CD14-positive monocyte (primary cell): ENCODE measurements at regions not wholly inside any gene's neighbourhood (a gene's known extent, or its start where the extent isn't known, plus 50 kb on each side); places are given as distances from the start of the nearest gene placed in this dataset.

ENCODE experiments used
- DNase-seq, 3 donors: peaks; one replicate each; pipeline ENCODE4 v3.0.0-alpha.2; 2011 to 2022
- H2AFZ ChIP-seq: 2 replicates; pipeline ENCODE4 v1.6.0; 2012; ENCODE audit warnings: mild to moderate bottlenecking, low read depth, low read length, inconsistent platforms; ENCODE audit not compliant: insufficient read depth, poor library complexity, severe bottlenecking
- H3K27ac ChIP-seq, 2 donors: 1 replicate in 1 of 2; 2 replicates in 1 of 2; pipeline ENCODE4 v1.5.1; 2012 to 2013; ENCODE audit warnings: low read length in 2 of 2, control low read depth in 1 of 2, inconsistent platforms in 1 of 2, low read depth in 1 of 2, mild to moderate bottlenecking in 1 of 2
- H3K27me3 ChIP-seq, 2 donors: one replicate each; pipeline versions ENCODE4 v1.6.0 to v1.6.1; 2011 to 2013; ENCODE audit warnings: low read length in 2 of 2; ENCODE audit not compliant: control insufficient read depth in 2 of 2, insufficient read depth in 2 of 2
- H3K36me3 ChIP-seq, 2 donors: replicated peaks in 1 of 2; 1 replicate in 1 of 2; 2 replicates in 1 of 2; pipeline versions ENCODE4 v1.5.1 to v1.6.1; 2012 to 2013; ENCODE audit warnings: low read length in 2 of 2, control low read depth in 1 of 2, inconsistent platforms in 1 of 2, mild to moderate bottlenecking in 1 of 2; ENCODE audit not compliant: insufficient read depth in 2 of 2, control insufficient read depth in 1 of 2
- H3K4me1 ChIP-seq, 2 donors: 1 replicate in 1 of 2; 2 replicates in 1 of 2; pipeline versions ENCODE4 v1.5.1 to v1.6.1; 2012 to 2013; ENCODE audit warnings: low read length in 2 of 2, control low read depth in 1 of 2, inconsistent platforms in 1 of 2, mild to moderate bottlenecking in 1 of 2, moderate library complexity in 1 of 2; ENCODE audit not compliant: insufficient read depth in 2 of 2, control insufficient read depth in 1 of 2
- H3K4me2 ChIP-seq: replicated peaks from 2 replicates; pipeline ENCODE3; 2012; ENCODE audit warnings: low read length, moderate library complexity, mild to moderate bottlenecking; ENCODE audit not compliant: poor library complexity, severe bottlenecking; ENCODE audit errors: extremely low read depth
- H3K4me3 ChIP-seq, 3 experiments: fragments of 200-600 bp in 1 of 3; sonication (generic) in 1 of 3; replicated peaks in 1 of 3; 1 replicate in 2 of 3; 2 replicates in 1 of 3; pipeline ENCODE4 v1.5.1; 2011 to 2013; ENCODE audit warnings: low read length in 3 of 3, mild to moderate bottlenecking in 3 of 3, control low read depth in 2 of 3, low read depth in 2 of 3, inconsistent platforms in 1 of 3, moderate library complexity in 1 of 3
- H3K79me2 ChIP-seq: 2 replicates; pipeline ENCODE4 v1.6.0; 2012; ENCODE audit warnings: mild to moderate bottlenecking, control low read depth, inconsistent platforms, low read length, moderate library complexity; ENCODE audit not compliant: insufficient read depth
- H3K9ac ChIP-seq: 2 replicates; pipeline ENCODE4 v1.6.0; 2017; ENCODE audit warnings: low read length, mild to moderate bottlenecking; ENCODE audit not compliant: insufficient read depth, poor library complexity, severe bottlenecking
- H3K9me3 ChIP-seq, 2 donors: replicated peaks in 1 of 2; 1 replicate in 1 of 2; 2 replicates in 1 of 2; pipeline versions ENCODE4 v1.5.1 to v1.6.1; 2012 to 2013; ENCODE audit warnings: low read length in 2 of 2, control low read depth in 1 of 2; ENCODE audit not compliant: control insufficient read depth in 1 of 2, insufficient read depth in 1 of 2
- H4K20me1 ChIP-seq: 2 replicates; pipeline ENCODE4 v1.6.0; 2012; ENCODE audit warnings: mild to moderate bottlenecking, low read length, control low read depth, moderate library complexity; ENCODE audit not compliant: insufficient read depth
- H3K27ac Mint-ChIP-seq, 7 donors: one replicate each; pipeline ENCODE4 v1.8.0; 2020; ENCODE audit warnings: mild to moderate bottlenecking in 7 of 7, mixed read lengths in 7 of 7, moderate library complexity in 6 of 7, inconsistent platforms in 2 of 7
- H3K27me3 Mint-ChIP-seq, 3 donors: one replicate each; pipeline ENCODE4 v1.8.0; 2021 to 2022; ENCODE audit warnings: low read depth in 3 of 3, mild to moderate bottlenecking in 3 of 3, mixed read lengths in 3 of 3, moderate library complexity in 3 of 3, inconsistent platforms in 1 of 3
- H3K36me3 Mint-ChIP-seq, 2 donors: one replicate each; pipeline ENCODE4 v1.8.0; 2020; ENCODE audit warnings: mixed read lengths in 2 of 2, inconsistent platforms in 1 of 2, mild to moderate bottlenecking in 1 of 2
- H3K4me1 Mint-ChIP-seq: one replicate; pipeline ENCODE4 v1.8.0; 2020; ENCODE audit warnings: mild to moderate bottlenecking, mixed read lengths
- H3K4me3 Mint-ChIP-seq, 2 donors: one replicate each; pipeline ENCODE4 v1.8.0; 2020; ENCODE audit warnings: mild to moderate bottlenecking in 2 of 2, mixed read lengths in 2 of 2, moderate library complexity in 1 of 2
- H3K9me3 Mint-ChIP-seq, 7 donors: one replicate each; pipeline ENCODE4 v1.8.0; 2020 to 2022; ENCODE audit warnings: mixed read lengths in 7 of 7, mild to moderate bottlenecking in 6 of 7, moderate library complexity in 6 of 7, inconsistent platforms in 2 of 7
- WGBS: methylation state at CpG from one replicate; pipeline ENCODE4 v1.1.5; 2013; ENCODE audit warnings: missing lambda C conversion rate; ENCODE audit not compliant: insufficient coverage; 5-methylcytosine and 5-hydroxymethylcytosine counted together
- intact Hi-C, 2 donors: fragments of 100-400 bp; cut with micrococcal nuclease; formaldehyde crosslinking; loops; one replicate each; pipeline versions ENCODE4 v1.15.0 to v1.15.1; 2023
- TF ChIP-seq, protein P1 (sequence below): fragments of 200-600 bp; IDR thresholded peaks from one replicate; pipeline ENCODE4 v1.8.0; 2022; ENCODE audit warnings: antibody characterized with exemption, mild to moderate bottlenecking

DNA sequence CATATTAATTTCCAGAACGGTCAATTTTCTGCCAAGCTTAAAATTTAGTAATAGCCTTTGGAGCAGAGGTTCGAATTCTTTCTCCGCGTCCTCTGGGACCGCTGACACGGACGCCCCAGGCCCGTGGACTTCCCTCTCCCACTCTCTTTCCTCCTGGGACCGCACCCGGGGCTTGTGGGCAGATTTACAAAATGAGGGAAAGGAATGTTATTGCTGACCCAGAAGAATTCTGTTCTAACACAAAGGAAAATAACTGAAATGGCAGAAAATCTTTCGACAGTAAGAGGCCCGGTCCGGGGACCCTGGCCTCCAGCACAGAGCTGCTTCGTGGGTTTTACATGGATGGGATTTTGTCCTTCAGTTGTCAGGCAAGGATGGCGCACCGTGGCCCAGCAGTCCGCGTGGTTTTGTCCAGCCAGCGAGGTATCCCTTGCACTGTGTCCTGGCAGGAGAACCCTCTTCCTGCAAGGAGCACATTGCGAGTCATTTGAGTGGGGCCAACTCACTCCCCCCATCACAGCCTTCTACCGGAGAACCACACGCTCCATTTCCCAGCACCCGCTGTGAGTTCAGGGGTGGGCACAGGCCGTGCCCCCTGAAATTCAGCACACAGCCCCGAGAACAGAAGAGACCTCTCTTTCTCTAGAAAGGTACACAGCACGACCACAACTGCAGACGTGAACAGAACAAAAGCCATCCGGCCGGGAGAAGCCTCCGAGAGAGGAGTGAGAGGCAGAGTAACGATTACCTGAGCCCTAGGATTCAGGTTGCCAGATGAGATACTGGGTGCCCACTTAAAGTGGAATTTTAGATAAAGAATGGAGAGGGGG lies 106.0 kb upstream of the AFDN start:
- intact Hi-C loops, result no loop called here
- Mint-ChIP-seq H3K36me3 (no peaks in the 10 kb centered on the region), H3K4me1 (no peaks in the 10 kb centered on the region), H3K27ac (no peak overlapping the region), H3K9me3 (peaks cover 0 to 22% (median 8%) of the 10 kb centered on the region in 7 donors), H3K27me3 (peaks cover 8 to 19% (median 12%) of the 10 kb centered on the region in 3 donors), H3K4me3 (no peak overlapping the region)
- Histone ChIP-seq H4K20me1 (no peaks in the 10 kb centered on the region), H3K79me2 (no peaks in the 10 kb centered on the region), H3K27ac (no peak overlapping the region), H3K36me3 (no peaks in the 10 kb centered on the region), H3K4me3 (no peak overlapping the region), H3K4me1 (no peaks in the 10 kb centered on the region), H2AFZ (no peak overlapping the region), H3K27me3 (no peaks in the 10 kb centered on the region), H3K9ac (no peak overlapping the region), H3K4me2 (no peak overlapping the region), H3K9me3 (no peaks in the 10 kb centered on the region)
- DNase-seq, result no peak
- WGBS, result 95% methylated on average over 20 of the region's 31 CpGs
- TF ChIP-seq, protein P1, sequence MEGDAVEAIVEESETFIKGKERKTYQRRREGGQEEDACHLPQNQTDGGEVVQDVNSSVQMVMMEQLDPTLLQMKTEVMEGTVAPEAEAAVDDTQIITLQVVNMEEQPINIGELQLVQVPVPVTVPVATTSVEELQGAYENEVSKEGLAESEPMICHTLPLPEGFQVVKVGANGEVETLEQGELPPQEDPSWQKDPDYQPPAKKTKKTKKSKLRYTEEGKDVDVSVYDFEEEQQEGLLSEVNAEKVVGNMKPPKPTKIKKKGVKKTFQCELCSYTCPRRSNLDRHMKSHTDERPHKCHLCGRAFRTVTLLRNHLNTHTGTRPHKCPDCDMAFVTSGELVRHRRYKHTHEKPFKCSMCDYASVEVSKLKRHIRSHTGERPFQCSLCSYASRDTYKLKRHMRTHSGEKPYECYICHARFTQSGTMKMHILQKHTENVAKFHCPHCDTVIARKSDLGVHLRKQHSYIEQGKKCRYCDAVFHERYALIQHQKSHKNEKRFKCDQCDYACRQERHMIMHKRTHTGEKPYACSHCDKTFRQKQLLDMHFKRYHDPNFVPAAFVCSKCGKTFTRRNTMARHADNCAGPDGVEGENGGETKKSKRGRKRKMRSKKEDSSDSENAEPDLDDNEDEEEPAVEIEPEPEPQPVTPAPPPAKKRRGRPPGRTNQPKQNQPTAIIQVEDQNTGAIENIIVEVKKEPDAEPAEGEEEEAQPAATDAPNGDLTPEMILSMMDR, result no peak

DNA sequence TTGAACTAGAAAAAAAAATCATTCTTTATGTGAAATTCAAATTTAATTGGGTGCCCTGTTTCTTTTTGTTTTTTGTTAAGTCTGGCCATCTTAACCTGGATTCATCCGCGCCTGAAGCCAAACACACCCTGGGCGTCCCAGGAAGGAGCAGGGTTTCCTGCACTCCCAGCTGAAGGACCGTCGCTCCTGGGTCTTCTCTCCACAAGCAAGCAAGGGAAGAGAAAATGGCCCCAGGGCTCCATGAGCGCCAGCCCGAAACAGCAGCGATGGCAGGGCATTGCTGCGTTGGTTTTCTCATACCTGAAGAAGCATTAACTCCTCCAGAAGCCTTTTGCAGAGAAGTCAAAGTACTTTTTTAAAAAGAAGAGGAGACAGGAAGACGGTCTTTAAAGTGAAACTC lies 105.4 kb upstream of the AFDN start:
- Histone ChIP-seq H3K79me2 (no peaks in the 10 kb centered on the region), H3K9ac (no peak overlapping the region), H3K9me3 (no peaks in the 10 kb centered on the region), H3K4me2 (no peak overlapping the region), H3K36me3 (no peaks in the 10 kb centered on the region), H4K20me1 (no peaks in the 10 kb centered on the region), H3K27ac (no peak overlapping the region), H3K4me3 (no peak overlapping the region), H2AFZ (no peak overlapping the region), H3K4me1 (no peaks in the 10 kb centered on the region), H3K27me3 (no peaks in the 10 kb centered on the region)
- intact Hi-C loops, result no loop called here
- Mint-ChIP-seq H3K36me3 (no peaks in the 10 kb centered on the region), H3K27me3 (peaks cover 6 to 23% (median 12%) of the 10 kb centered on the region in 3 donors), H3K4me1 (no peaks in the 10 kb centered on the region), H3K9me3 (peaks cover 0 to 25% (median 8%) of the 10 kb centered on the region in 7 donors), H3K4me3 (no peak overlapping the region), H3K27ac (no peak overlapping the region)
- TF ChIP-seq, protein P1, result no peak
- DNase-seq, result no peak
- WGBS, result 94% methylated on average over 5 of the region's 10 CpGs
